ENCODE measurements at regions not wholly inside any gene's neighbourhood (a gene's known extent, or its start where the extent isn't known, plus 50 kb on each side); places are given as distances from the start of the nearest gene placed in this dataset.

GRCh38 chr2:21361957-21362486 lies 238.3 kb downstream of the TDRD15 start:
- TF ChIP-seq USF1 (CRISPR knock-in tag; IDR thresholded peaks at IDR 0.05): no peak
- TF ChIP-seq CTCF (IDR thresholded peaks at IDR 0.05): no peak
- no peak for TF ChIP-seq HMGXB4 (CRISPR knock-in tag; IDR thresholded peaks at IDR 0.05)

Measured in WTC11 (cell line).